ENCODE measurements at regions not wholly inside any gene's neighbourhood (a gene's known extent, or its start where the extent isn't known, plus 50 kb on each side); places are given as distances from the start of the nearest gene placed in this dataset.

DNA sequence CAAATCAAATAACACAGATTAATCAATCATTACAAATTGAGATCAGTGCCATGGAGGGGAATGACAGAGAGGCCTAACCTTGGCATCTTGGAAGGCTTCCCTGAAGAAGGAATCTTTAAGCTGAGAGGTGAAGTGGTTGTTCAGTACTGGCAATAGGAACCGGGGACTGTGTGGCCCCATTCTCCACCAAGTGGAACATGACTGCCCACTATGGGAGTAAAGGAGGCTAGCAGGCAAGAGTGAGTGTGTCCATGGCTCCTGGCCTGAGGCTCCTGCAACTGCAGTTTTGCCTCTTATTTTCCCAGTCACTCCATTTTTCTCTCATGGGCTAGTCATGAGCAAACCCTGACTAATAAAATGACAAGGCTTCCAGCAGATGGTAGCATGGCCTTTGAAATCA is 112.2 kb upstream of the GJB5 start:
- DNase-seq (no peak), ATAC-seq (peak in 1 of 2 donors; percentile 52)
- Histone ChIP-seq H3K9me3 (no peaks in the 10 kb centered on the region), H3K4me1 (no peaks in the 10 kb centered on the region), H3K4me3 (no peak overlapping the region), H3K27me3 (ENCODE audit: low read depth) (peaks cover 12% of the 10 kb centered on the region), H3K27ac (no peak overlapping the region), H3K36me3 (no peaks in the 10 kb centered on the region)
- intact Hi-C loops (cut with DNase I), result no loop called here
- TF ChIP-seq CTCF (IDR thresholded peaks at IDR 0.05), result no peak

GRCh38 chr1:34645109-34645688 is 109.6 kb upstream of the GJB5 start:
- no peaks in the 10 kb centered on the region for H3K36me3 ChIP-seq
- H3K27me3 ChIP-seq (ENCODE audit: low read depth), result peaks cover 28% of the 10 kb centered on the region
- no peak for TF ChIP-seq CTCF (IDR thresholded peaks at IDR 0.05)
- no peaks in the 10 kb centered on the region for H3K4me1 ChIP-seq
- ATAC-seq (no peak), DNase-seq (no peak)
- H3K9me3 ChIP-seq, result no peaks in the 10 kb centered on the region
- H3K4me3 ChIP-seq, result no peak overlapping the region
- intact Hi-C loops (cut with DNase I), result no loop called here
- H3K27ac ChIP-seq, result no peak overlapping the region

DNA sequence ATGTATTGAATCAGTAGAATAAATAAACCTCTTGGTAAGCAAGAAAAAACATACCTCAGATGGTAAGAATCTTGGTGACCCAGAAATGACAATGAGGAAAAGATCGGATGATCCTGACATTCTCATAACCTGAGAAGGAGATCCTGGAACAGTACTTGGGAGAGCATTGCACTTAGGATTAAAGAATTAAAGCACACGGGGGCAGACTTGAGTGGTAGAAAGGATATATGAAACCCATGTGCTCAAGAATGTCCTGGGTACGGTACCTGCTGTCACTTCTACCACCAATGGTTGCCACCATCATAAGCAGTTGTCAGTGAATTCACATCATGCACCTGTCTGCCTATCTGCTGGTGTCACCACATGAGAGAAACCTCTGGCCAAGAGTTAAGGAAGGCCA is 108.9 kb upstream of the GJB5 start:
- H3K4me1 ChIP-seq, result no peaks in the 10 kb centered on the region
- peaks cover 32% of the 10 kb centered on the region for H3K27me3 ChIP-seq (ENCODE audit: low read depth)
- TF ChIP-seq CTCF (IDR thresholded peaks at IDR 0.05), result no peak
- DNase-seq, result no peak
- intact Hi-C loops (cut with DNase I), result no loop called here
- H3K4me3 ChIP-seq, result no peak overlapping the region
- ATAC-seq, result no peak
- H3K9me3 ChIP-seq, result no peaks in the 10 kb centered on the region
- no peak overlapping the region for H3K27ac ChIP-seq
- no peaks in the 10 kb centered on the region for H3K36me3 ChIP-seq

DNA sequence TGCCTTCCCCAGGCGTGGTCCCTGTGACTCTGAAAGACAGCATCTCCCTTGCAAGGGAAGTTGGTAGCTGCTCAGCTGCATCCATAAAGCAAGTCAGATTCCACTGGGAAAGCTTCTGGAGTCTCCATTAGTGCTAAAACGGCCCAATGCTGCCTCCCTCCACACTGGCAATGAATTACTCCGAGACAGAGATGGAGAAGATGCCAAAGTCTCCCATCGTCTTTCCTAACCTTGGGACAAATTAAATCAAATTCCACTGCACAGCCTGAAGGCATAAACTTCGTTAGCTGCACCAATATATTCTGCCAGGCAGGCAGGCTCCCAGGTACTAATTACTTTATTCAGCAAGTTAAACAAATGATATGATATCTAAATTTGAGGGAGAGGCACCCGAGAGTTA is 106.3 kb upstream of the GJB5 start:
- no peaks in the 10 kb centered on the region for H3K9me3 ChIP-seq
- intact Hi-C loops (cut with DNase I), result no loop called here
- no peak overlapping the region for H3K27ac ChIP-seq
- TF ChIP-seq CTCF (IDR thresholded peaks at IDR 0.05), result no peak
- H3K27me3 ChIP-seq (ENCODE audit: low read depth), result peaks cover 48% of the 10 kb centered on the region
- H3K4me1 ChIP-seq, result no peaks in the 10 kb centered on the region
- H3K4me3 ChIP-seq, result no peak overlapping the region
- DNase-seq, result no peak
- H3K36me3 ChIP-seq, result no peaks in the 10 kb centered on the region
- ATAC-seq, result no peak

DNA sequence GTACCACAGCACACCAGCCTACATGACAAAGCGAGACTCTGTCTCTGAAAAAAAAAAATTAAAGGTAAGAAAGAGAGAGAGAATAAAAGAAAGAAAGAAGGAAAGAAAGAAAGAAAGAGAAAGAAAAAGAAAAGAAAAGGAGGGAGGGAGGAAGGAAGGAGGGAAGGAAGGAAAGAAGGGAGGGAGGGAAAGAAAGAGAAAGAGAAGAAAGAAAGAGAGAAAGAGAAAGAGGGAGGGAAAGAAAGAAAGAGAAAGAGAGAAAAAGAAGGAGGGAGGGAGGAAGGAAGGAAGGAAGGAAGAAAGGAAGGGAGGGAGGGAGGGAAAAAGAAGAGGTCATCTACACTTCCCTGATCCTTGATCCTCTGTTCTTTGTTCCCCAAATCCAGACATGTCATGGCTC is 104.8 kb upstream of the GJB5 start:
- ATAC-seq, result no peak
- no peak overlapping the region for H3K4me3 ChIP-seq
- H3K27me3 ChIP-seq (ENCODE audit: low read depth), result peaks cover 47% of the 10 kb centered on the region
- TF ChIP-seq CTCF (IDR thresholded peaks at IDR 0.05), result no peak
- intact Hi-C loops (cut with DNase I), result no loop called here
- H3K9me3 ChIP-seq, result no peaks in the 10 kb centered on the region
- no peaks in the 10 kb centered on the region for H3K36me3 ChIP-seq
- DNase-seq, result no peak
- H3K4me1 ChIP-seq, result no peaks in the 10 kb centered on the region
- H3K27ac ChIP-seq, result no peak overlapping the region

- H3K4me3 ChIP-seq, result no peak overlapping the region
- no peak for ATAC-seq
Measured at GRCh38 chr1:34650800-34651199, 104.0 kb upstream of the GJB5 start.

More at GRCh38 chr1:34650800-34651199, 104.0 kb upstream of the GJB5 start:
- no peak for DNase-seq
- intact Hi-C loops (cut with DNase I), result no loop called here
- Histone ChIP-seq H3K27me3 (ENCODE audit: low read depth) (peaks cover 40% of the 10 kb centered on the region), H3K4me1 (no peaks in the 10 kb centered on the region), H3K9me3 (no peaks in the 10 kb centered on the region), H3K27ac (no peak overlapping the region), H3K36me3 (no peaks in the 10 kb centered on the region)
- TF ChIP-seq CTCF (IDR thresholded peaks at IDR 0.05), result no peak

Measured in lower lobe of right lung (tissue), 2 donors.